SK-N-SH treated with all-trans-retinoic acid at 6 μM for 48 hours (cell line): ENCODE measurements at regions not wholly inside any gene's neighbourhood (a gene's known extent, or its start where the extent isn't known, plus 50 kb on each side); places are given as distances from the start of the nearest gene placed in this dataset.

Experiments
- PPARA ChIP-seq: fragments of 250-450 bp; sonication (Bioruptor Pico); IDR thresholded peaks from 2 replicates; pipeline ENCODE4 v1.5.0; 2020; ENCODE audit warnings: mild to moderate bottlenecking, borderline replicate concordance
- TF ChIP-seq, protein P1 (sequence below): fragments of 250-450 bp; sonication (Bioruptor Pico); IDR thresholded peaks from 2 replicates; pipeline ENCODE4 v1.8.0; 2020; ENCODE audit warnings: mild to moderate bottlenecking, moderate library complexity, borderline replicate concordance

- no peak for TF ChIP-seq PPARA (CRISPR knock-in tag)
- TF ChIP-seq, protein P1, sequence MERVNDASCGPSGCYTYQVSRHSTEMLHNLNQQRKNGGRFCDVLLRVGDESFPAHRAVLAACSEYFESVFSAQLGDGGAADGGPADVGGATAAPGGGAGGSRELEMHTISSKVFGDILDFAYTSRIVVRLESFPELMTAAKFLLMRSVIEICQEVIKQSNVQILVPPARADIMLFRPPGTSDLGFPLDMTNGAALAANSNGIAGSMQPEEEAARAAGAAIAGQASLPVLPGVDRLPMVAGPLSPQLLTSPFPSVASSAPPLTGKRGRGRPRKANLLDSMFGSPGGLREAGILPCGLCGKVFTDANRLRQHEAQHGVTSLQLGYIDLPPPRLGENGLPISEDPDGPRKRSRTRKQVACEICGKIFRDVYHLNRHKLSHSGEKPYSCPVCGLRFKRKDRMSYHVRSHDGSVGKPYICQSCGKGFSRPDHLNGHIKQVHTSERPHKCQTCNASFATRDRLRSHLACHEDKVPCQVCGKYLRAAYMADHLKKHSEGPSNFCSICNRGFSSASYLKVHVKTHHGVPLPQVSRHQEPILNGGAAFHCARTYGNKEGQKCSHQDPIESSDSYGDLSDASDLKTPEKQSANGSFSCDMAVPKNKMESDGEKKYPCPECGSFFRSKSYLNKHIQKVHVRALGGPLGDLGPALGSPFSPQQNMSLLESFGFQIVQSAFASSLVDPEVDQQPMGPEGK (CRISPR knock-in tag): no peak
Measured at GRCh38 chr15:47511261-47511660, 206.0 kb upstream of the SEMA6D start.
